T-helper 2 cell treated with Interferon-gamma antibody and Interleukin-4, amounts not matched to agents 100 ng/mL and 5 ng/mL, for 36 hours (primary cell): ENCODE measurements at regions not wholly inside any gene's neighbourhood (a gene's known extent, or its start where the extent isn't known, plus 50 kb on each side); places are given as distances from the start of the nearest gene placed in this dataset.
"Not testable (repeated sequence)": the region's sequence is repeated elsewhere in the genome, so short reads cannot be mapped to it uniquely, and the experiment has no call there.

ENCODE experiments used
- intact Hi-C: fragments of 100-400 bp; cut with micrococcal nuclease; formaldehyde crosslinking; loops from one replicate; pipeline ENCODE4 v1.15.1; 2023

GRCh38 chr17:6893382-6894205 is 62.1 kb upstream of the TEKT1 start:
- intact Hi-C loops: no loop called here

- intact Hi-C loops: no loop called here
These were observed 62.6 kb upstream of the TEKT1 start for GRCh38 chr17:6894206-6894528.

GRCh38 chr17:6901086-6901485 is 69.6 kb upstream of the TEKT1 start:
- intact Hi-C loops: no loop called here

GRCh38 chr17:6903326-6903900 is 71.9 kb upstream of the TEKT1 start:
- intact Hi-C loops: no loop called here

- intact Hi-C loops: no loop called here
These were observed 77.3 kb upstream of the TEKT1 start for GRCh38 chr17:6908807-6909206.

GRCh38 chr17:6910987-6911603 is 79.6 kb upstream of the TEKT1 start:
- intact Hi-C loops: loop anchor here (5.0 kb wide), 1 partner anchor 111 kb away; the partner anchor contains the start of gene BCL6B

GRCh38 chr17:6912110-6913051 is 80.9 kb upstream of the TEKT1 start:
- intact Hi-C loops: loop anchor here (1.0 to 5.0 kb wide), 2 partner anchors 92 to 110 kb away; partner anchors contain the start of gene BCL6B

- intact Hi-C loops: loop anchor here (1.0 to 5.0 kb wide), 2 partner anchors 90 to 108 kb away; partner anchors contain the start of gene BCL6B
These were observed 82.0 kb upstream of the ALOX12 start for GRCh38 chr17:6913608-6914443.

GRCh38 chr17:6914711-6915110 is 81.1 kb upstream of the ALOX12 start:
- intact Hi-C loops: loop anchor here (5.0 kb wide), 1 partner anchor 108 kb away; the partner anchor contains the start of gene BCL6B

- intact Hi-C loops: no loop called here
These were observed 80.2 kb upstream of the ALOX12 start for GRCh38 chr17:6915620-6916019.

- intact Hi-C loops: no loop called here
These were observed 76.7 kb upstream of the ALOX12 start for GRCh38 chr17:6919158-6919557.

GRCh38 chr17:6923385-6923784 is 72.5 kb upstream of the ALOX12 start:
- intact Hi-C loops: no loop called here

GRCh38 chr17:6924208-6924607 is 71.6 kb upstream of the ALOX12 start:
- intact Hi-C loops: no loop called here

- intact Hi-C loops: no loop called here
These were observed 69.2 kb upstream of the ALOX12 start for GRCh38 chr17:6926667-6927066.

- intact Hi-C loops: no loop called here
These were observed 68.3 kb upstream of the ALOX12 start for GRCh38 chr17:6927290-6928126.

GRCh38 chr17:6928193-6928592 is 67.7 kb upstream of the ALOX12 start:
- intact Hi-C loops: no loop called here

- intact Hi-C loops: no loop called here
These were observed 65.1 kb upstream of the ALOX12 start for GRCh38 chr17:6930749-6931148.

GRCh38 chr17:6934544-6934943 is 61.3 kb upstream of the ALOX12 start:
- intact Hi-C loops: not testable (repeated sequence)

- intact Hi-C loops: no loop called here
These were observed 59.4 kb upstream of the ALOX12 start for GRCh38 chr17:6936370-6937028.
